Gastroesophageal sphincter (tissue), 3 donors: ENCODE measurements at regions not wholly inside any gene's neighbourhood (a gene's known extent, or its start where the extent isn't known, plus 50 kb on each side); places are given as distances from the start of the nearest gene placed in this dataset.

ENCODE experiments used
- POLR2A ChIP-seq, 2 donors: fragments of 450-650 bp; IDR thresholded peaks; one replicate each; pipeline ENCODE4 v1.6.1; 2017; ENCODE audit warnings: antibody characterized with exemption in 2 of 2, mild to moderate bottlenecking in 2 of 2, moderate library complexity in 1 of 2
- TF ChIP-seq, protein P1 (sequence below), 4 experiments: fragments of 200-600 bp in 2 of 4; fragments of 450-650 bp in 2 of 4; sonication (generic) in 1 of 4; IDR thresholded peaks; one replicate each; pipeline ENCODE4 v1.5.1; 2017 to 2019; ENCODE audit warnings: antibody characterized with exemption in 4 of 4, mild to moderate bottlenecking in 2 of 4, moderate library complexity in 2 of 4

GRCh38 chr1:218778257-218779126 is 395.2 kb upstream of the LYPLAL1 start:
- no peak for TF ChIP-seq POLR2A (IDR thresholded peaks at IDR 0.05)
- TF ChIP-seq, protein P1, sequence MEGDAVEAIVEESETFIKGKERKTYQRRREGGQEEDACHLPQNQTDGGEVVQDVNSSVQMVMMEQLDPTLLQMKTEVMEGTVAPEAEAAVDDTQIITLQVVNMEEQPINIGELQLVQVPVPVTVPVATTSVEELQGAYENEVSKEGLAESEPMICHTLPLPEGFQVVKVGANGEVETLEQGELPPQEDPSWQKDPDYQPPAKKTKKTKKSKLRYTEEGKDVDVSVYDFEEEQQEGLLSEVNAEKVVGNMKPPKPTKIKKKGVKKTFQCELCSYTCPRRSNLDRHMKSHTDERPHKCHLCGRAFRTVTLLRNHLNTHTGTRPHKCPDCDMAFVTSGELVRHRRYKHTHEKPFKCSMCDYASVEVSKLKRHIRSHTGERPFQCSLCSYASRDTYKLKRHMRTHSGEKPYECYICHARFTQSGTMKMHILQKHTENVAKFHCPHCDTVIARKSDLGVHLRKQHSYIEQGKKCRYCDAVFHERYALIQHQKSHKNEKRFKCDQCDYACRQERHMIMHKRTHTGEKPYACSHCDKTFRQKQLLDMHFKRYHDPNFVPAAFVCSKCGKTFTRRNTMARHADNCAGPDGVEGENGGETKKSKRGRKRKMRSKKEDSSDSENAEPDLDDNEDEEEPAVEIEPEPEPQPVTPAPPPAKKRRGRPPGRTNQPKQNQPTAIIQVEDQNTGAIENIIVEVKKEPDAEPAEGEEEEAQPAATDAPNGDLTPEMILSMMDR (IDR thresholded peaks at IDR 0.05): no peak
